Large intestine (tissue), 3 donors: ENCODE measurements at regions not wholly inside any gene's neighbourhood (a gene's known extent, or its start where the extent isn't known, plus 50 kb on each side); places are given as distances from the start of the nearest gene placed in this dataset.

Experiments
- DNase-seq, 2 donors: peaks; one replicate each; pipeline versions ENCODE4 v3.0.0 to v3.0.0-alpha.2; 2013
- H3K27ac ChIP-seq: one replicate; pipeline ENCODE4 v1.5.1; 2013; ENCODE audit warnings: low read length
- H3K27me3 ChIP-seq: 2 replicates; pipeline ENCODE4 v1.6.1; 2013; ENCODE audit warnings: low read length; ENCODE audit not compliant: control insufficient read depth, insufficient read depth
- H3K36me3 ChIP-seq: 2 replicates; pipeline ENCODE4 v1.6.1; 2013; ENCODE audit warnings: low read length; ENCODE audit not compliant: control insufficient read depth, insufficient read depth
- H3K4me1 ChIP-seq: one replicate; pipeline ENCODE4 v1.6.1; 2013; ENCODE audit warnings: low read length; ENCODE audit not compliant: control insufficient read depth, insufficient read depth
- H3K4me3 ChIP-seq: one replicate; pipeline ENCODE4 v1.5.1; 2013; ENCODE audit warnings: low read length
- H3K9me3 ChIP-seq: one replicate; pipeline ENCODE4 v1.6.1; 2013; ENCODE audit warnings: mild to moderate bottlenecking, low read depth, low read length, moderate library complexity; ENCODE audit not compliant: control insufficient read depth
- WGBS: methylation state at CpG from one replicate; pipeline ENCODE4 v1.1.5; 2013; ENCODE audit warnings: low lambda C conversion rate; ENCODE audit not compliant: insufficient coverage; 5-methylcytosine and 5-hydroxymethylcytosine counted together

DNA sequence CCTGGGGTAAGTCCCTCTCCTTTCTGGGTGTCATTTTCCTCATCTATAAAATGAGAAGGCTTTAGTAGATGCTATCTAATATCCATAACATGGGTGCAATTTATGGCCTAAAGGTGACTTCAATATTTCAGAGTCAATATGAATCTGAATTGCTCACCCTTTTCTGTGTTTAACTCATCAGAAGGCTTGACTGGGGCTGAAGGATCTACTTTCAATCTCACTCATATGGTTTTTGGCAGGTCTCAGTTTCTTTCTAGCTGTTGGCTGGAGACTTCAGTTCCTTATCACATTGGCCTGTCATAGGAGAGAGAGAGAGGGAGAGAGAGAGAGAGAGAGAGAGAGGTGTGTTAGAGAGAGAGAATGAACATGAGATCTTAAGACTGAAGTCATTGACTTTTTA, 343.7 kb upstream of the MEX3C start:
- Histone ChIP-seq H3K36me3 (no peaks in the 10 kb centered on the region), H3K9me3 (peaks cover 3% of the 10 kb centered on the region), H3K27me3 (no peaks in the 10 kb centered on the region), H3K27ac (no peak overlapping the region), H3K4me1 (no peaks in the 10 kb centered on the region), H3K4me3 (no peak overlapping the region)
- no peak for DNase-seq

DNA sequence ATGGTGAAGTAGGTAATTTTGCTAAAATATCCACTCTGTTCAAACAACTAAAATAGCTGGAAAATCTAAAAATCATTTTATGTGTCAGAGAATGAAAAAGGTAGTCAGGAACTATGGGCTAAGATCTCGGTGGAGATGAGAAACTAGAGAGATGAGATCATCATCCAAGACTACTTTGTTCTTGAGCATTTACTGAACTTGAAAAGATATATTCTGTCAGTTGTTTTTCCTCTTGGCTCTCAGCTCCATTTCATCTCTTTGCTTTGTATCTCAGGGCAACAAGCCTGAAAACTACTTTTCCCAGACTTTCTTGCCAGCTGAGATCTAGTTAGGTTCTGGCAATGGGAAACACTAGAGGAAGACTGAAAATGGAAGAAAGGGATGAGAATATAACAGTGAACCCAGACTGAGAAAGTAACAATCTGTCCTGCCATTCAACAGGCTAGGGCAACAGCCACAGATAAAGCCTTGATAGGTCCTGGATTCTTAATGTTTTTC, 346.2 kb upstream of the MEX3C start:
- Histone ChIP-seq H3K4me3 (no peak overlapping the region), H3K27me3 (no peaks in the 10 kb centered on the region), H3K9me3 (peaks cover 3% of the 10 kb centered on the region), H3K4me1 (no peaks in the 10 kb centered on the region), H3K27ac (no peak overlapping the region), H3K36me3 (no peaks in the 10 kb centered on the region)
- DNase-seq = no peak
- WGBS = 83% methylated on average over 1 of the region's 1 CpG

DNA sequence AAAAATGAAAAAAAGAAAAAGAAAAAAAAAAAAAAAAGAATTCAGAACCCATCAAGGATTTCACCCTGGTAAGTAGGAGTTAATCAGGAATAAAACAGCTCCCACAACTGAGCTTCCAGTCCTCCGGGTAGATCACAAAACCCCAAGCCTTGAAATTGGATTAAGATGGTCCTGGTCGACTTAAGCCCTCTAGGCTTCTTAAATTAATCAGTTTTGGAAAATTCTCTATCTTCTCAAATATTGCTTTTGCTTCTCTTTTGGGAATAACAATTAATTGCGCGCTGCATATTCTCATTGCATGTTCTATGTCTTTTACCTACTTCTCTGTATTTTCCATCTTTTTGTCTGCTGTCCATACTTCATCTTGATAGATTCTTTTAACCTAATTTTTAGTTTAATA, 348.0 kb upstream of the MEX3C start:
- H3K4me1 ChIP-seq = no peaks in the 10 kb centered on the region
- WGBS = 95% methylated on average over 2 of the region's 4 CpGs
- no peak for DNase-seq
- peaks cover 3% of the 10 kb centered on the region for H3K9me3 ChIP-seq
- no peaks in the 10 kb centered on the region for H3K36me3 ChIP-seq
- no peak overlapping the region for H3K4me3 ChIP-seq
- H3K27ac ChIP-seq = no peak overlapping the region
- H3K27me3 ChIP-seq = no peaks in the 10 kb centered on the region

DNA sequence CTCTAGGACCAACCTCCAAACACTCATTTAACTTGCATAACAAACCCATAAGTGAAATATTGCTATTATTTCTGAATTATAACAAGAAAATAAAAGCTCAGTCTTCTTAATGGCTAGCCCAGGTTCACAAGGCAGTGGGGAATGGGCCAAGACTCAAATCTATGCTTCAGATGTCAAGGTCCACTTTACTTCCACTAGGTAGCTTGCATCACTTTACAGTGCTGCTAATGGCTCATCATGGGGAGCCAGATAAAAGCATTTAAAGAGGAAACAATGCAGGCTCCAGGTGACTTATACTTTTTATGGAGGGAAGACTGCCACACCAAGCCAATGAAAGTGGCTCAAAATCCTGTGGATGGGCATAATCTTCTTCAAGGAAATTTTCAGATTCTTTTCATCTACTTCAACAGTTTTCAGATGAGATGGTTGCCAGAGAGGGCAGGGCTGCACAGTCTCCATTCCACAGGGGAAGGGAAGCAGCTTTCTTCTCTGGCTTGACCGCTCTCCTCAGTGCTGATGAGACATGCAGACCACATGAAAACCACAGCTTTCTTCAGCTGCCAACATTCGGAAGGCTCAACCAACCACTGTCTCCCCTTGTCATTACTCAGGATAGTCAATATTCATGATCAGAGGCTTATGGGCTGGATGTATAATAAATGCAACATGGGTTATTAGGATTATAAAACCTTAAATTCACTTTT, 361.9 kb upstream of the MEX3C start:
- no CpG with 5 or more reads among the region's 2 CpGs for WGBS
- Histone ChIP-seq H3K9me3 (no peaks in the 10 kb centered on the region), H3K27me3 (no peaks in the 10 kb centered on the region), H3K4me3 (no peak overlapping the region), H3K27ac (no peak overlapping the region), H3K4me1 (no peaks in the 10 kb centered on the region), H3K36me3 (no peaks in the 10 kb centered on the region)
- no peak for DNase-seq

DNA sequence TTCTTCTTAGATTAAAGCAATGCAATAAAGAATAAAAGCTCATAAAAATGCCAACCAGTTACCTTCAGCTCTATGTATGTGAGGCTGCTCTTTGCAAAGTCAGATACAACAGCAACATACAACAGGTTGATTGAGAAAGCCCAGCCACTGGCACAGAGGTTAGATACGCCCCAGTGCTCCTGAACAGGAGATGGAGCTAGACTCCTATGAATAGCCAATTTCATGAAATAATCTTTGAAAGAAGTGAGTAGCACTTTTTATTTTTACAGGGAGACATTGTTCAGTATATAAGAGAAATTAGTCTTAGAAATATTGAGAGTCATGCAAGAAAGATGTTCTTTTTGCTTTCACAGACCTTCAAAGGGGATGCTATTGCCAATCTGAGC, 362.4 kb upstream of the MEX3C start:
- no peak for DNase-seq
- Histone ChIP-seq H3K27ac (no peak overlapping the region), H3K36me3 (no peaks in the 10 kb centered on the region), H3K9me3 (no peaks in the 10 kb centered on the region), H3K27me3 (no peaks in the 10 kb centered on the region), H3K4me3 (no peak overlapping the region), H3K4me1 (no peaks in the 10 kb centered on the region)
- no CpG with 5 or more reads among the region's 1 CpG for WGBS

DNA sequence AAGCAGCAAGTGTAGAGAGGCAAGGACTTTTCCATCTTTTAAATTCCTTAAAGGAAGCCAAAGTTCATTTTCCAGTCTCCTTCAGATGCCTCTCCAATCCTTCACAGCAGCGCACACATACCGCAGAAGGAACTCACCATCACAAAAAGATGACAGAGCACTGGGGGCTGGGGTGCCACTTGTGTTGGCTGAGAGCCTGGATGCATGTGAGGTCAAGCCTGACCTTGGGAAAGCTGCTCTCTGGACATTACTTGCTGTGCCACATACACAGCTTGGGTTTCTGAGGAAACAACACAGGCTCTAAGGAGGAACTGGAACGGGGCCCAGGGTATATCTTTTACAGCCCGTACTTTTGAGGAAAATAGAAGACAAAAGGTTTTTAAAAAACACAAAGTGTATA, 364.3 kb upstream of the MEX3C start:
- Histone ChIP-seq H3K4me1 (no peaks in the 10 kb centered on the region), H3K4me3 (no peak overlapping the region), H3K36me3 (no peaks in the 10 kb centered on the region), H3K27ac (no peak overlapping the region), H3K27me3 (no peaks in the 10 kb centered on the region), H3K9me3 (no peaks in the 10 kb centered on the region)
- WGBS = no CpG with 5 or more reads among the region's 4 CpGs
- DNase-seq = no peak

DNA sequence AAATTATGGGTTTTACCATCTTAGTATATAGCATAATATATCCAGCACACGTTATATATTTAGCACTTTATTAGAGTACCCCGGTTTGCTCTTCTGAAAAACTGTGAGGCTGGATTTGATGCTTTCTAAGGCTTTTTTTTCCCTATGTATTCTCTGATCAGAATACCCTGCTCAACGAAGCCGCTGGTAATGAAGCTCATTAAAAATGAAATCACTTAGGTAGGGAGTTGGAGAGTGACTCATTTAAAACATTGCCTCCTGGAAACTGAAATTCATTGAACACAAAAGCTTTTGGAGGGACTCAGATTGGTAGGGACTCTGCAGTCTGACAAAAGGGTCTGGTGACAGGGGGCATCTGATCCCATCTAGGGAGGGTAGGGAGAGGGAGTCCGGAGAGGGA, 365.4 kb upstream of the MEX3C start:
- H3K36me3 ChIP-seq = no peaks in the 10 kb centered on the region
- H3K9me3 ChIP-seq = no peaks in the 10 kb centered on the region
- no peaks in the 10 kb centered on the region for H3K4me1 ChIP-seq
- no peak overlapping the region for H3K27ac ChIP-seq
- no peak for DNase-seq
- no peaks in the 10 kb centered on the region for H3K27me3 ChIP-seq
- 100% methylated on average over 1 of the region's 5 CpGs for WGBS
- H3K4me3 ChIP-seq = no peak overlapping the region

DNA sequence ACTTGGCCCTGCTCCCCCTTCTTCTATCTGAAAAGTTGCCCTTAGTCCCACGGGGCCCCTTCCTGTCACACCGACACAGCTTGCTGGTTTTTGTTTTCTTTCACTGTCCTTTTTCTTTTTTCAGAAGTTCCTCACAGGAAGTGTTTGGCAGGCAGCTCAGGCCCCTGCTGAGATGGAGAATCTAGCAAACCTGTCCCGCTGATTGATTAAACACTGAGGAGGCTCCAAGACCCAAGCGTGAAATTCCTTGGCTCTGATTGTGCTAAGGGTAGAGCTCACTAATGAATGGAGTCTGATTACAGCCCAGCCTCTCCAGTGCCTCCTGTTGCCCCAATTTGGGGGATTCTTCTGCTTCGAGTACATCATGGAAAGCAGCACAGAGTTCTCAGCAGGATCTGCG, 365.9 kb upstream of the MEX3C start:
- no peaks in the 10 kb centered on the region for H3K36me3 ChIP-seq
- no peaks in the 10 kb centered on the region for H3K27me3 ChIP-seq
- no peak overlapping the region for H3K27ac ChIP-seq
- H3K4me3 ChIP-seq = no peak overlapping the region
- no peaks in the 10 kb centered on the region for H3K9me3 ChIP-seq
- H3K4me1 ChIP-seq = no peaks in the 10 kb centered on the region
- no peak for DNase-seq
- WGBS = 35% methylated on average over 2 of the region's 6 CpGs

DNA sequence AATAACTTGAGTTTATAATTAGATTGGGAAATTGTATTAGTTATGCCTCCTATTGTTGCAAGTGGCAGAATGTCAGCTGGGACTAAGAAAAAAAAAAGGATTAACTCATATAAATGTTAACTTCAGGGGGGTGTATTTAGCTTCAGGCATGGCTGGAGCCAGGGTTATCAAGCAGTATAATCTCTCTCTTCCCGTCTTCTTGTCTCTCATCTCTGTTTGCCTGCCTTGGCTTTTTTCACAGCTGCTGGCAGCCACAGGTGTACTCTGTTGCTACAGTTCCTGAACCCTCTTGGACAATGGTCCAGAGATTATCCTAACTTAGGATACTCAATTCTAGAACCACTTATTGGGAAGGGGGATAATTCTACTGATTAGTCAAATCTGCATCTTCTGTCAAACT, 370.7 kb upstream of the MEX3C start:
- Histone ChIP-seq H3K27ac (no peak overlapping the region), H3K27me3 (no peaks in the 10 kb centered on the region), H3K4me3 (no peak overlapping the region), H3K36me3 (no peaks in the 10 kb centered on the region), H3K4me1 (no peaks in the 10 kb centered on the region), H3K9me3 (no peaks in the 10 kb centered on the region)
- WGBS = no CpG with 5 or more reads among the region's 1 CpG
- no peak for DNase-seq

DNA sequence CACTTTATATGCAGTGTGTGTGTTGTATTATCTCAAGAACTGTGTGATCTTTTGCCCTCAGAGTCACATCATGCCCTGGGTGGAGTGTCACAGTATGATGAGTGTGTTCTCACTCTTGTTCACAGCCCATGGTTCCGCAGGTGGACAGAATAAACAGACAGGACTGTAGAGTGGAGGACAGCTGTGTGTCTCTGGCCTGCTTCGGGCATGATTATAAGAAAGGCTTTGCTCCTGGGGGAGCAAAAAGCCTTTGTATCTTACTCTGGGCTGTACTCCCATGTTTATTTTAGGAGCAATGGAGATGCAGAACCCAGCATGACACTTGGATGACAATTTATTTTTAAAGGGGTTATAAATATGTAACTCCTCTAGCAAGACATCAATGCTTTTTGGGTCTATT, 371.7 kb upstream of the MEX3C start:
- H3K9me3 ChIP-seq = no peaks in the 10 kb centered on the region
- no peak overlapping the region for H3K27ac ChIP-seq
- no peaks in the 10 kb centered on the region for H3K27me3 ChIP-seq
- WGBS = no CpG with 5 or more reads among the region's 2 CpGs
- H3K4me3 ChIP-seq = no peak overlapping the region
- no peaks in the 10 kb centered on the region for H3K4me1 ChIP-seq
- no peak for DNase-seq
- H3K36me3 ChIP-seq = no peaks in the 10 kb centered on the region

DNA sequence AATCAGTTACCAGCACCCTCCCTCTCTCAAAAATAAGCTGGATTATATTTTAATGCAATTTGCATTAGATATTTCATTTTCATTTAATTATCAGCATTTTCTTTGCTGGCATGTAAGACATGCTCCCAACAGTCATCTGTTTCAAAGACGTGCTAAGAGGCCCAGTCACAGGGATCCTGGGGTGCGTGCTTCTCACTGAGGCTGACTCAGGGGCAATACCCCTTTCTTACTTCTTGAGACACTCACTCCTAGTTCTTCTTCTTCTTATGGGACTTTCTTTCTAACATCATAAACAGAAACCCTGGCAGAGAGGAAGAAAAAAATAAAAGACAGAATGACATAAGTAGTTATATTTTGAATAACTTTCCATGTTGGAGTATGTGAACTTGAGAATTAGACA, 372.1 kb upstream of the MEX3C start:
- H3K9me3 ChIP-seq = no peaks in the 10 kb centered on the region
- H3K27me3 ChIP-seq = peaks cover under 1% of the 10 kb centered on the region
- no peak overlapping the region for H3K27ac ChIP-seq
- H3K4me1 ChIP-seq = no peaks in the 10 kb centered on the region
- WGBS = no CpG with 5 or more reads among the region's 2 CpGs
- H3K4me3 ChIP-seq = no peak overlapping the region
- DNase-seq = no peak
- H3K36me3 ChIP-seq = no peaks in the 10 kb centered on the region
